ENCODE measurements at regions not wholly inside any gene's neighbourhood (a gene's known extent, or its start where the extent isn't known, plus 50 kb on each side); places are given as distances from the start of the nearest gene placed in this dataset.

GRCh38 chr17:77763575-77763974 lies 194.9 kb upstream of the TNRC6C start:
- DNase-seq = no peak

GRCh38 chr17:77765292-77765691 lies 193.2 kb upstream of the TNRC6C start:
- DNase-seq = no peak

DNA sequence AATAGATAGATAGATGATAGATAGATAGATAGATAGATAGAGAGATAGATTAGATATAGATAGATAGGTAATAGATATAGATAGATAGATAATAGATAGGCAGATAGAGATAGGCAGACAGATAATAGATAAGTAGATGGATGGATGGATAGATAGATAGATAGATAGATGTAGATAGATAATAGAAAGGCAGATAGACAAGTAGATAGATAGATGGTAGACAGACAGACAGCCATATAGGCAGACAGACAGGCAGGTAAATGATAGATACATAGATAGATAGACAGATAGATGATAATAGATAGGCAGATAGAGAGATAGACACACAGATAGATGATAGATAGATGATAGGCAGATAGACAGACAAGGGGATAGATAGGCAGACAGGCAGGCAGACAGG lies 191.4 kb upstream of the TNRC6C start:
- DNase-seq = no peak

DNA sequence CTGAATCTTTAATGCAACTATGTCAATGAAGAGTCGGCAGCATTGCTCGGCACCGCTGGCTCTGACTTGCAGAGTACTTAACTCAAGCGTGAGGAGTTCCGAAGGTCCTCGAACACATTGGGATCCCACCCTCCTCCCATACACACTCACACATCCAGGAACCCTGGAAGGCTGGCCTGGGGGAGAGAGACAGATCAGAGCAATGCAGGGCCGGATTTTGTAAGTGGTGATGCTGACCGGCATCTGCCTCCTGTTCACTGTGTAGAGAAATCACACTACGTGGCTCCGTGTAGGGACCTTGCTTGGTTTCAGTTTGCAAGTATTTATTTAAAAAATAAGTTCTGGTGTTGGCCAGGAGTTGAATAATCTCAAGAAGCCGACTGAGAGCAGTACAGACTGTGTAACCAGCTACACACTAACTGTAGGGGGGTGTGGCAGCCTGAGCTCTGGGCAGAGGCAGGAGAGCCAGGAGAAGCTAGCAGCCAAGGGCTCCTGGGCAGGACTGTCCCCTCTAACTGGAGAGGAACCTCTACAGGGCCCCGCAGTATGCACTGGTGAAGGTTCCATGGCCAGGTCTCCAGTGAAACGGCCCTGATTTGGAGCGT lies 190.2 kb upstream of the TNRC6C start:
- DNase-seq = no peak

- DNase-seq = no peak
Observed at GRCh38 chr17:77769215-77769614, 189.3 kb upstream of the TNRC6C start.

GRCh38 chr17:77769762-77770161 lies 188.7 kb upstream of the TNRC6C start:
- no peak for DNase-seq

GRCh38 chr17:77770331-77771105 lies 188.0 kb upstream of the TNRC6C start:
- DNase-seq = no peak

- no peak for DNase-seq
Observed at GRCh38 chr17:77771145-77771544, 187.4 kb upstream of the TNRC6C start.

DNA sequence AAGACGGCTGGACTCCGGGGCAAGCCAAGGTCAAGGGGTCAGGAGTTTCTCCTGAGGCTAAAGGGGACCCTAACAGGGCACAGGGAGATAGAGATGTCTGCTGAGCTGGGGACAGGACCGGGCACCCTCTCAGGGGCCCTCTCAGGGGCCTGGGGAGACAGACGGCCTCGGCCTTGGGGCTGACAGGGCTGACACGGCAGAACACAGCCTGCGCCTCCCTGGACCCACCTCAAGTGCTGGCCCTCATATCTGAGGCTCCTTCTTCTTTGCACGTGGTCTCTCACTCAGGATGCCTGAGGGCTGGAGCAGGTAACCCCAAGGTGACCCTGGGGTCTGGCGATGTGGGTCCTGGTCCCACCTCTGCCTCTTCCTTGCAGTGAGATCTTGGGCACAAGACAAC lies 186.9 kb upstream of the TNRC6C start:
- DNase-seq = no peak

DNA sequence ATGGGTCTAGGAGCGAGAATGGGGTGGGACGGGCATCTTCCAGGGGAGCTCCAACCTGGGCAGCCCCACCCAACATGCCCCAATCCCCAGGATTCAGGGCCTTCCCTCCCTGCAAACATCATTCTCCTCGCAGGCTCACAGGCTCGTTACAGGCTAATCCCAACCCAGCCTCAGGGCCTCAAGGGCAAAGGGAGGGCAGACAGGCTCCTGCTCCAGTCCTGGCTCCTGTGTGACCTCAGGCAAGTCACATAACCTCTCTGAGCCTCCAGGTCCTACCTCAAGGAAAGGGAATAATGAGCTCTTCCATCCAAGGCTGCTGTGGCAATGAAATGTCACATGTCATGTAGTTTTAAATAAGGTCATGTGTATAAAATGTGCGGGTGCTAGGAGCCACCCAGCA lies 186.5 kb upstream of the TNRC6C start:
- DNase-seq = no peak

DNA sequence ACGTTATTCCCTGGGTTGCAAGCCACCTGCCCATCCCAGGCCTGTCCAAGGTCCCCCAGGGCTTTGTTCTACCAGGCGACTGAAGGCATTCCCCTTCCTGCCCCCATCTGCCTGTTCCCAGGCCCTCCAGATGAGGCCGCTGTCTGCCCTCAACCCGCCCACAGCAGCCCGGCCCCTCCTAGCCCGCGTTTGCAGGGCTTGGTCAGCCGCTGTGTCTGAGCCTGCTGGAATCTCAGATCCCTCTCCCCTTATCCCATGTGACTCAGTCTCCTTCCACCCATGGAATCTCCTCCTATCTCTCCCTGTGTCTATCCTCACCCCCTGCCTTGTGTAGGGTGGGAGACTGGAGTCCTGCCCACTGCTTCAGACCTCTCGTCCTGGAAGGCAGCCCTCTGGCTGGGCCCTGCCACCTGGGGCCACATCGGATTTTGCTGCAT lies 186.0 kb upstream of the TNRC6C start:
- peak; percentile 72 for DNase-seq

- no peak for DNase-seq
Observed at GRCh38 chr17:77772899-77773358, 185.6 kb upstream of the TNRC6C start.

- DNase-seq = peak; percentile 39
Observed at GRCh38 chr17:77774182-77774581, 184.3 kb upstream of the TNRC6C start.

GRCh38 chr17:77778636-77779489 lies 179.6 kb upstream of the TNRC6C start:
- DNase-seq = peak; percentile 93

DNA sequence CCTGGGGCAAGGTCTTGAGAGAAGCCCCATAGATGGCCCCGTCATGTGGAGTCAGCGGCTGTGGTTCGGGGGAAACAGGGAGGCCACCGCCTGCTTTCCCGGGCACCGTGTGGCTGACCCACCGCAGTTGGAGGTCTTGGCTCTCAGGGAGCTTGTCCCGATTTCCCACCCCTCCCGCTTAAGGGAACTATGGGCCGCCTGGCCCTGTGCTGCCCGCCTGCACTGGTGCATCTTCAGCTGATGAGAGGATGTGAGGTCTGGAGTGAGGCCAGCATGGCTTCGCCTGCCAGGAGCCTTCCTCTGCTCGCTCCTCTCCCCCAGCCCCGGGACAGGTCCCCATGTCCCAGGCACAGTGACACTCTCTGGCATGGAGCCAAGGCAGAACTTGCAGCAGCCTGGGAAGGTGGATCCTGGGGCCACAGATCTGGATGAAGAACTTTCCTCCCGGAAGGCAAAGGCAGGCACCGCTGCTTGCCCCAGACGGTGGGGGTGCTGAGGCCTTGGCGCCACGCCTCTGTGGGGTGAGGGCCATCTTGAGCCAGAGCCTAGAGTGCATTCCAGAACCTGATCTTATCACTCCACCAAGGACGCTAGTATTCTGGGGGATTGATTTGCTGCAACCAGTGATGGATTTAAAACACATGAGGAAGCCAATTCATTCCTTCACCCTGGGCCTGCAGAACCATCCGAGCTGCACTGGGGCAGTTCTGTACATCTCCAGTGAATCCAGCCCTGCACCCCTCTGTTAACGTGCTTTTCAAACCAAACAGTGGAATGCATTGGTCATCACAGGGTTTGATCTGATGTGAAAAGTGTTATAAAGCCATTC lies 178.6 kb upstream of the TNRC6C start:
- DNase-seq = no peak

DNA sequence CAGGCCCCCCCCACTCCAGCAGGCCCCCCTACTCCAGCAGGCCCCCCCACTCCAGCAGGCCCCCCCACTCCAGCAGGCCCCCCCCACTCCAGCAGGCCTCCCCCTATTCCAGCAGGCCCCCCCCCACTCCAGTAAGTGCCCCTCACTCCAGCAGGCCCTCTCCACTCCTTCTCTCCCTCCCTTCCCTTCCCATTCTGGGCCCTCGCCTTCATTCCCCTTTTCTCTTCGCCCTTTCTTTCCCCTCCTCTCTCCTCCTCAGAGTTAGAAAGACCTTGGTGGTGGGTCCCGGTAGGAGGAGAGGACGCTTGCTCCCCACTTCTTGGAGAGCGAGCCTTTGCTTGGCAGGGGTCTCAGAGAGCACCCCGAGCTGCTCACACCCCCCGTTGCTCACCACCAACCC lies 177.0 kb upstream of the TNRC6C start:
- no peak for DNase-seq

GRCh38 chr17:77782201-77782600 lies 176.3 kb upstream of the TNRC6C start:
- DNase-seq = no peak

GRCh38 chr17:77782611-77783010 lies 175.9 kb upstream of the TNRC6C start:
- no peak for DNase-seq

GRCh38 chr17:77783991-77784820 lies 174.3 kb upstream of the TNRC6C start:
- no peak for DNase-seq

DNA sequence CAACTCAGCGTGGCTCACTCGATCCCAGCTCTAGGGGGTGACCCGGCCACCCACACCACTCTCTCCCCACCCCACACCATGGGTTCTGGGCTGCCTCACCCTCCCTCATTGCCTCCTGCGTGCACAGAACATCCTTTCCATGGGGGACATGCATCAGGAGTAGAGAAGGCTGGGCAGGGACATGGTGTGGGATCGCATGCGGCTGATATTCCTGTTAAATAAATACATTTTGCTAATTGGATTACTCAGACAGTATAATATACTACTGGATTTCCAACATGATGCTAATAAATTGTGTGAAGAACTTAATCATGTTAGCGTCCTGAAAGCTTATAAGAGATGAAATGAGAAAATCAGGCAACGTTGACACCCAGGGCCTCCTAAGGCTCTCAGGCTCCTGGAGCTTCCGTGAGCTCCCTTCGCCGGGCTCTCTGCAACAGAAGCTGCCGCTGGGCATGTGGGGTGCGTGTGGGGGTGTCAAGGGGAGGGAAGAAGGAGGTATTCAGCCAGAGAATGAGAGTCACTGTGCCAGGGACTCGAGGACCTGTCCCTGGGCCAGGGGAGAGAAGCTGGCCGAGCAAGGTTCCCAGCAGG lies 173.1 kb upstream of the TNRC6C start:
- no peak for DNase-seq

- DNase-seq = no peak
Observed at GRCh38 chr17:77786090-77786489, 172.4 kb upstream of the TNRC6C start.
